ENCODE measurements at regions not wholly inside any gene's neighbourhood (a gene's known extent, or its start where the extent isn't known, plus 50 kb on each side); places are given as distances from the start of the nearest gene placed in this dataset.

DNA sequence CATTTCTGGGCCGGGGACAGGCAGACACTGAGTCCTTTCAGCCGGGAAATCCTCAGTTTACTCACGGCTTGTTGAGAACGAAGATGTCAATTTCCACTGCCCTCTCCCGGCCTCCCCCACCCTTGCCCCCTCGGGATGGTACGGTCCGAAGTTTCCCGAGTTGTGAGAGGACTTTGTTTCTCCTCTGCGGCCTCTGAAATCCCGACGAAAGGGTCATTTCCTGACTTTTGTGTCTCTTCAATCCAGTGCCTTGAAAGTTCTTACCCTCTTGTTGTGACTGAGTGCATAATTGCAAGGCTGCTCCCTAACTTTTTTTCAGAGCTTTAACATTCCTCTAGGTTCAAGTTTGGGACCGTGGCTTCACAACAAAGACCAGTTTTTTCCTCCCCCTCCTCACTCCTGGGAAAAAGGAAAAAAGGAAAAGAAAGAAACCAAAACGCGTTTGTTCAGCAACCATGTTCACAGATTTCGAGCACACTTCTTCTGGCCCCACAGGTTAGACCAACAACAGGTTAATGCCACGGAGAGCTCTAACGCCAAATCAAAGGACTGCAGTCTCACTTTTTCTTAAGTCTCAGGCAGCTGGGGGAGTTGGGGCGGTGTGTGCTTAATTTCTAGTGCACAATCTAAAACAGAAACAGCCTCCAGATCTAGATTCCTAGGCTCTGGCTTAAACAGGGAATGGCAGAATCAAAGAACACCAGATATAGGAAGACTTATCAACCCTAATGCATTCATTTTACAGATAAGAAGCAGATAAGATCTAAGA, 138.9 kb downstream of the TMCO5A start:
- TF ChIP-seq, protein P1, sequence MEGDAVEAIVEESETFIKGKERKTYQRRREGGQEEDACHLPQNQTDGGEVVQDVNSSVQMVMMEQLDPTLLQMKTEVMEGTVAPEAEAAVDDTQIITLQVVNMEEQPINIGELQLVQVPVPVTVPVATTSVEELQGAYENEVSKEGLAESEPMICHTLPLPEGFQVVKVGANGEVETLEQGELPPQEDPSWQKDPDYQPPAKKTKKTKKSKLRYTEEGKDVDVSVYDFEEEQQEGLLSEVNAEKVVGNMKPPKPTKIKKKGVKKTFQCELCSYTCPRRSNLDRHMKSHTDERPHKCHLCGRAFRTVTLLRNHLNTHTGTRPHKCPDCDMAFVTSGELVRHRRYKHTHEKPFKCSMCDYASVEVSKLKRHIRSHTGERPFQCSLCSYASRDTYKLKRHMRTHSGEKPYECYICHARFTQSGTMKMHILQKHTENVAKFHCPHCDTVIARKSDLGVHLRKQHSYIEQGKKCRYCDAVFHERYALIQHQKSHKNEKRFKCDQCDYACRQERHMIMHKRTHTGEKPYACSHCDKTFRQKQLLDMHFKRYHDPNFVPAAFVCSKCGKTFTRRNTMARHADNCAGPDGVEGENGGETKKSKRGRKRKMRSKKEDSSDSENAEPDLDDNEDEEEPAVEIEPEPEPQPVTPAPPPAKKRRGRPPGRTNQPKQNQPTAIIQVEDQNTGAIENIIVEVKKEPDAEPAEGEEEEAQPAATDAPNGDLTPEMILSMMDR (IDR thresholded peaks at IDR 0.05; ENCODE audit: unreplicated experiment), result no peak
- ChIA-PET POLR2A (interaction anchor here (0.7 to 2.9 kb wide), 11 partner anchors 10 to 1116 kb away, joined by 3 to 54 read pairs (median 4); partner anchors contain the start of gene SPRED1), CTCF (interaction anchor here (0.6 to 2.1 kb wide), 8 partner anchors 67 to 1095 kb away, joined by 3 to 6 read pairs (median 3); no protein-coding TSS in a partner anchor)
- intact Hi-C loops (cut with micrococcal nuclease), result loop anchor here (1.0 to 5.0 kb wide), 2 partner anchors 56 to 279 kb away; no protein-coding TSS in a partner anchor
- H3K27me3 Mint-ChIP-seq (ENCODE audit: insufficient read depth, unreplicated experiment), result no peaks in the 10 kb centered on the region
- peaks cover 18% of the 10 kb centered on the region for H3K4me1 Mint-ChIP-seq (ENCODE audit: insufficient read depth, unreplicated experiment)
- BruUV-seq (replicated peaks), result TSS peak; percentile 19
- no peaks in the 10 kb centered on the region for H3K9me3 Mint-ChIP-seq (ENCODE audit: unreplicated experiment)
- no peaks in the 10 kb centered on the region for H3K36me3 Mint-ChIP-seq (ENCODE audit: insufficient read depth, unreplicated experiment)
- peak overlapping the region; percentile 88 for H3K27ac Mint-ChIP-seq (ENCODE audit: low read depth, unreplicated experiment)
- H3K4me3 Mint-ChIP-seq (ENCODE audit: unreplicated experiment), result peak overlapping the region; percentile 77
- DNase-seq (ENCODE audit: unreplicated experiment), result no peak

DNA sequence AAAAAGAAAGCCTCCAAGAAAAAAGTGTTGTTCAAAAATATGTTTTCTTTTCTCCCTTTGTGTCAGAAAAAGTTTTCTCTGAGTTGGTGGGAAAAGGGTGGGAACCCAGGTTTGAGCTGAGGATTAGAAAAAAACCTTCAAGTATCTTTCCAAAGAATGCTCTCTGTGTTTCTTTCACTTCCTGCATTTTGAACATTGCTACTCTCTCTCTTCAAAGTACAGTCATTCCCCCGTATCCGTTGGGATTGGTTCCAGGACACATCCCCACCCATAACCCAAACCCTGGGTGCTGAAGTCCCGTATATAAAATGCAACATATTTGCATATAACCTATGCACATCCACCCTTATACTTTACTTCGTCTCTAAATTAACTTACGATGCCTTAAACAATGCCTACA, 139.6 kb downstream of the TMCO5A start:
- H3K4me1 Mint-ChIP-seq (ENCODE audit: insufficient read depth, unreplicated experiment), result peaks cover 15% of the 10 kb centered on the region
- H3K27ac Mint-ChIP-seq (ENCODE audit: low read depth, unreplicated experiment), result no peak overlapping the region
- H3K36me3 Mint-ChIP-seq (ENCODE audit: insufficient read depth, unreplicated experiment), result no peaks in the 10 kb centered on the region
- no peaks in the 10 kb centered on the region for H3K27me3 Mint-ChIP-seq (ENCODE audit: insufficient read depth, unreplicated experiment)
- no peak overlapping the region for H3K4me3 Mint-ChIP-seq (ENCODE audit: unreplicated experiment)
- TF ChIP-seq, protein P1 (IDR thresholded peaks at IDR 0.05; ENCODE audit: unreplicated experiment), result no peak
- no peaks in the 10 kb centered on the region for H3K9me3 Mint-ChIP-seq (ENCODE audit: unreplicated experiment)
- ChIA-PET CTCF (interaction anchor here (0.6 to 2.1 kb wide), 3 partner anchors 181 to 1094 kb away, joined by 3 to 5 read pairs (median 3); no protein-coding TSS in a partner anchor), POLR2A (interaction anchor here (1.1 to 2.9 kb wide), 5 partner anchors 11 to 178 kb away, joined by 4 to 54 read pairs (median 23); partner anchors contain the start of gene SPRED1)
- BruUV-seq (replicated peaks), result no TSS peak
- no peak for DNase-seq (ENCODE audit: unreplicated experiment)
- intact Hi-C loops (cut with micrococcal nuclease), result loop anchor here (5.0 kb wide), 1 partner anchor 278 kb away; no protein-coding TSS in a partner anchor

DNA sequence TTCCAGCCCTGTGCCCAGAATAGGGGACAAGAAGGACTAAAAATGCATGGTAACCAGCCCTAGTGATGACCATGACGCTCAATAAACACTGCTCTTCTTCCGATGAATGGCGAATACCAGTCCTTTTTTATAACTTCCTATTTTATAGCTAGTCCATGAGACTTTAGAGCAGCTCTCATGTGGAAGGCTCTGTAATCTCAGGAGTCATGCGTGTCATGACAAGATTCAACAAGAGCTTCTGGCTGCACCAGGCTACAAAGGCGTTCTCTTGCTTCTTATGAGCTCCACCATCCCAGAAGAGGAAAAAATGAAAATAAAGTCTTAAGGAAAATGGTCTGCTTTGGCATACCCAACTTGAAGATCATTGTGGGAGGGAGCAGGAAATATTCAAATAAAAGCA, 141.0 kb downstream of the TMCO5A start:
- BruUV-seq (replicated peaks), result no TSS peak
- Mint-ChIP-seq H3K27me3 (ENCODE audit: insufficient read depth, unreplicated experiment) (no peaks in the 10 kb centered on the region), H3K27ac (ENCODE audit: low read depth, unreplicated experiment) (no peak overlapping the region), H3K36me3 (ENCODE audit: insufficient read depth, unreplicated experiment) (no peaks in the 10 kb centered on the region), H3K9me3 (ENCODE audit: unreplicated experiment) (no peaks in the 10 kb centered on the region), H3K4me3 (ENCODE audit: unreplicated experiment) (no peak overlapping the region), H3K4me1 (ENCODE audit: insufficient read depth, unreplicated experiment) (peaks cover 8% of the 10 kb centered on the region)
- POLR2A ChIA-PET, result interaction anchor here (1.0 to 1.2 kb wide), 3 partner anchors 56 to 176 kb away, joined by 3 to 4 read pairs (median 3); no protein-coding TSS in a partner anchor
- TF ChIP-seq, protein P1 (IDR thresholded peaks at IDR 0.05; ENCODE audit: unreplicated experiment), result no peak
- intact Hi-C loops (cut with micrococcal nuclease), result no loop called here
- CTCF ChIA-PET, result interaction anchor here (0.5 to 1.2 kb wide), 4 partner anchors 9 to 191 kb away, joined by 3 to 4 read pairs (median 3); no protein-coding TSS in a partner anchor
- DNase-seq (ENCODE audit: unreplicated experiment), result no peak

DNA sequence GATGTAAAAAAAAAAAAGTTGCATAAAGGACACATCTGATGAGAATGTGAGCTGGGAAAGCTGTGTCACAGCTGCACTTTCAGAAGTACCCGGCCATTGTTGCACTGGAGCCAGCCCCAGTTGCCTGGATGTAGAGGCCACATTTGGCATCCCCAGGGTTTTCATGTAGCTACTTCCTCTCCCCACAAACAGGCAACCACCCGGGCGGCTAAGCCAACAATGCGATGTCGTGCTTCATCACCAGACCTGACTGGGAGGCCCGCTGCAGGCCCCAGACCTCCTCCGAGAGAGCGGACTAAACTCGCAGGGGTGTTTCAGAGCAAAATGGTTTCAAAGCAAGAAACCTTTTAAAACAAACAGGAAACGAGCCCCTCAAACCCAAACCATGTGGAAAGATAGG, 142.3 kb downstream of the TMCO5A start:
- intact Hi-C loops (cut with micrococcal nuclease), result no loop called here
- H3K4me1 Mint-ChIP-seq (ENCODE audit: insufficient read depth, unreplicated experiment), result peaks cover 8% of the 10 kb centered on the region
- no TSS peak for BruUV-seq (replicated peaks)
- TF ChIP-seq, protein P1 (IDR thresholded peaks at IDR 0.05; ENCODE audit: unreplicated experiment), result no peak
- H3K36me3 Mint-ChIP-seq (ENCODE audit: insufficient read depth, unreplicated experiment), result no peaks in the 10 kb centered on the region
- ChIA-PET CTCF (no interaction called here), POLR2A (interaction anchor here (0.6 to 0.7 kb wide), 3 partner anchors 33 to 175 kb away, joined by 3 to 5 read pairs (median 3); no protein-coding TSS in a partner anchor)
- H3K4me3 Mint-ChIP-seq (ENCODE audit: unreplicated experiment), result no peak overlapping the region
- H3K27ac Mint-ChIP-seq (ENCODE audit: low read depth, unreplicated experiment), result no peak overlapping the region
- H3K9me3 Mint-ChIP-seq (ENCODE audit: unreplicated experiment), result no peaks in the 10 kb centered on the region
- H3K27me3 Mint-ChIP-seq (ENCODE audit: insufficient read depth, unreplicated experiment), result no peaks in the 10 kb centered on the region
- DNase-seq (ENCODE audit: unreplicated experiment), result no peak

Data from MCF 10A (cell line).